ENCODE measurements at regions not wholly inside any gene's neighbourhood (a gene's known extent, or its start where the extent isn't known, plus 50 kb on each side); places are given as distances from the start of the nearest gene placed in this dataset.

DNA sequence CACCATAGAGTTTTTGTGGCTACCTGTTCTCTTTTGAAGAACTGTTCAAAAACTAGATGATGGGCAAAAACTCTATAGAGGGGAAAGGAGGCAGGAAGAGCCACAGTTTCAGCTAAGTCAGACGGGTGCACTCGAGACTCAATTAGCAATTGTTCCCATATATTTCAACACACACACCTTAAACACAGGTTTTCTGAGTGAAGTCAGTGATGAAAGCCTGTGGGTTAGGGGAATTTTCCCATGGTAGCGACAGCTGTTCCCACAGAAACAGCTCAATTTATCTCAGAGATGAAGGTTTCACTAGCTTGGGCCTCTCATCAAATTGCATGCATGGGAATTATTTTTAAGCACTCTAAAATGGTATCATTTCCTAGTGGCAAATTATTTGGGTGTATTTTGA lies 143.4 kb downstream of the ZIC5 start:
- TF ChIP-seq, protein P1, sequence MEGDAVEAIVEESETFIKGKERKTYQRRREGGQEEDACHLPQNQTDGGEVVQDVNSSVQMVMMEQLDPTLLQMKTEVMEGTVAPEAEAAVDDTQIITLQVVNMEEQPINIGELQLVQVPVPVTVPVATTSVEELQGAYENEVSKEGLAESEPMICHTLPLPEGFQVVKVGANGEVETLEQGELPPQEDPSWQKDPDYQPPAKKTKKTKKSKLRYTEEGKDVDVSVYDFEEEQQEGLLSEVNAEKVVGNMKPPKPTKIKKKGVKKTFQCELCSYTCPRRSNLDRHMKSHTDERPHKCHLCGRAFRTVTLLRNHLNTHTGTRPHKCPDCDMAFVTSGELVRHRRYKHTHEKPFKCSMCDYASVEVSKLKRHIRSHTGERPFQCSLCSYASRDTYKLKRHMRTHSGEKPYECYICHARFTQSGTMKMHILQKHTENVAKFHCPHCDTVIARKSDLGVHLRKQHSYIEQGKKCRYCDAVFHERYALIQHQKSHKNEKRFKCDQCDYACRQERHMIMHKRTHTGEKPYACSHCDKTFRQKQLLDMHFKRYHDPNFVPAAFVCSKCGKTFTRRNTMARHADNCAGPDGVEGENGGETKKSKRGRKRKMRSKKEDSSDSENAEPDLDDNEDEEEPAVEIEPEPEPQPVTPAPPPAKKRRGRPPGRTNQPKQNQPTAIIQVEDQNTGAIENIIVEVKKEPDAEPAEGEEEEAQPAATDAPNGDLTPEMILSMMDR (IDR thresholded peaks at IDR 0.05; ENCODE audit: control extremely low read depth in 1 of 3, insufficient read depth in 1 of 3, low read depth in 1 of 3, low read length in 3 of 3): no peak
- TF ChIP-seq TBP (IDR thresholded peaks at IDR 0.05; ENCODE audit: low read depth, low read length) (no peak), CREB1 (IDR thresholded peaks at IDR 0.05) (no peak), POU5F1 (IDR thresholded peaks at IDR 0.05; ENCODE audit: low read depth, low read length) (no peak)

All from H1 (cell line).